ENCODE measurements at regions not wholly inside any gene's neighbourhood (a gene's known extent, or its start where the extent isn't known, plus 50 kb on each side); places are given as distances from the start of the nearest gene placed in this dataset.

DNA sequence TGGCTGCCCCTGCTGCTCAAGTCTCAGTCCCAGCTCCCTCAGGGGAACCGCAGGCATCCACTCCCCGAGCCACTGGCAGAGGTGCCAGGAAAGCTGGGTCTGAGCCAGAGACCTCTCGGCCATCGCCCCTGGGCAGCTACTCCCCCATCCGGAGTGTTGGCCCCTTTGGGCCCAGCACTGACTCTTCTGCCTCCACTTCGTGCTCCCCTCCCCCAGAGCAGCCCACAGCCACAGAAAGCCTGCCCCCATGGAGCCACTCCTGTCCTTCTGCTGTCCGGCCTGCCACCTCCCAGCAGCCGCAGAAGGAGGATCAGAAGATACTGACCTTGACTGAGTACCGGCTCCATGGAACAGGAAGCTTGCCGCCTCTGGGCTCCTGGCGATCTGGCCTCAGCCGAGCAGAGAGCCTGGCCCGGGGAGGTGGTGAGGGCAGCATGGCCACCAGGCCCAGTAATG is 49.8 kb upstream of the TESK1 start:
- TF ChIP-seq CTCF (IDR thresholded peaks at IDR 0.05) = no peak
- no peak for TF ChIP-seq POLR2A (IDR thresholded peaks at IDR 0.05)

Measured in heart left ventricle (tissue), 13 donors.